ENCODE measurements at regions not wholly inside any gene's neighbourhood (a gene's known extent, or its start where the extent isn't known, plus 50 kb on each side); places are given as distances from the start of the nearest gene placed in this dataset.

DNA sequence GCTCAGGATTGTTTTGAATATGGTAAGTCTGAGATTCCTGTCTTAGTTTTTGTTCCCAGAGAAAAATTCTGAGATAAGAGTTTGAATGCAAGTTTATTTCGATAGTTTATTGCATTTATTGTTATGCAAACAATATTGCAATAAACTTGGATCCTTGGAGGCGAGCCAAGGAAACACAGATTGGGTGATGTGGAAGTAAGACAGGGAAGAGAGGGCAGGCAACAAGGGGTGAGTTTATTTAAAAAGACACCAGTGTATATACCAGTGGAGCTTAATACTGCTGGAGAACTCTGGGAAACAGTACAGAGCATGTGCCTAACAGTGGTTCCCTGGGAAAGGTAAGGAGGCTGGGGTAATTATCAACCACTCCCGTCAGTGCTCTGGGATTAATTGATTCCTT lies 87.5 kb upstream of the NEDD4L start:
- Histone ChIP-seq H3K4me3 (ENCODE audit: insufficient read depth, low read depth, low read length) (no peak overlapping the region), H3K4me1 (ENCODE audit: control insufficient read depth, insufficient read depth, low read length) (no peaks in the 10 kb centered on the region), H2BK15ac (ENCODE audit: low read depth, low read length) (no peak overlapping the region), H2AFZ (replicated peaks; ENCODE audit: low read length, poor library complexity) (no peak overlapping the region), H4K91ac (ENCODE audit: insufficient read depth, low read depth, low read length) (no peak overlapping the region), H3K9me1 (ENCODE audit: insufficient read depth, low read length) (no peaks in the 10 kb centered on the region; the same call in 1 of the 2 replicates), H3K23ac (ENCODE audit: low read depth, low read length) (no peak overlapping the region), H2BK5ac (ENCODE audit: low read depth, low read length, poor library complexity, severe bottlenecking) (no peak overlapping the region), H3K27me3 (ENCODE audit: control insufficient read depth, insufficient read depth, low read length) (peaks cover 17% of the 10 kb centered on the region), H2AK9ac (replicated peaks; ENCODE audit: low read depth, low read length, poor library complexity) (no peak overlapping the region), H3K79me1 (ENCODE audit: low read depth in 1 of 2, low read length in 2 of 2) (no peaks in the 10 kb centered on the region), H3K14ac (replicated peaks; ENCODE audit: low read depth, low read length) (no peak overlapping the region), H4K8ac (ENCODE audit: low read depth in 2 of 2, low read length in 2 of 2) (no peak overlapping the region), H3K27ac (ENCODE audit: insufficient read depth, low read length) (no peak overlapping the region), H3K4me2 (ENCODE audit: low read depth, low read length) (no peak overlapping the region), H3K36me3 (ENCODE audit: control insufficient read depth, insufficient read depth, low read length) (no peaks in the 10 kb centered on the region), H3K9me3 (ENCODE audit: control insufficient read depth, insufficient read depth, low read length) (no peaks in the 10 kb centered on the region), H4K5ac (ENCODE audit: low read depth, low read length) (no peak overlapping the region), H2AK5ac (ENCODE audit: low read depth, low read length) (no peak overlapping the region), H3K9ac (ENCODE audit: low read depth, low read length) (no peak overlapping the region), H2BK120ac (ENCODE audit: low read depth, low read length) (no peak overlapping the region), H2BK20ac (ENCODE audit: low read depth, low read length) (no peak overlapping the region), H3K18ac (ENCODE audit: low read depth, low read length) (no peak overlapping the region), H4K20me1 (ENCODE audit: insufficient read depth, low read length) (no peaks in the 10 kb centered on the region), H3K4ac (ENCODE audit: low read depth, low read length) (no peak overlapping the region), H3K56ac (ENCODE audit: extremely low read depth, insufficient read depth, low read length) (no peak overlapping the region)
- DNase-seq, result no peak
- ATAC-seq (ENCODE audit: low read depth), result peak; percentile 35; the same call in 1 of the 2 replicates
- no TSS peak for BruUV-seq (replicated peaks)
- TF ChIP-seq POLR2A (IDR thresholded peaks at IDR 0.05; ENCODE audit: low read depth, low read length) (no peak), NFE2L2 (IDR thresholded peaks at IDR 0.05; ENCODE audit: low read depth, low read length) (no peak), MAFK (IDR thresholded peaks at IDR 0.05; ENCODE audit: low read depth, low read length) (no peak), RFX5 (IDR thresholded peaks at IDR 0.05; ENCODE audit: low read depth, low read length) (no peak), FOS (IDR thresholded peaks at IDR 0.05; ENCODE audit: low read depth, low read length) (no peak), CEBPB (IDR thresholded peaks at IDR 0.05; ENCODE audit: low read depth, low read length) (no peak)
- ChIA-PET CTCF (no interaction called here), POLR2A (ENCODE audit: unreplicated experiment) (no interaction called here)
- intact Hi-C loops (cut with micrococcal nuclease), result no loop called here
- 80% methylated on average over 1 of the region's 3 CpGs; no CpG with 5 or more reads in 1 of the 2 experiments for WGBS, 2 experiments (ENCODE audit: extremely low coverage in 2 of 2, insufficient read length in 1 of 2)
- in situ Hi-C loops (cut with MboI; ENCODE audit: low sequenced_read_pairs), result no loop called here
- dilution Hi-C loops (cut with HindIII; ENCODE audit: low sequenced_read_pairs, unreplicated experiment), result no loop called here

Measured in IMR-90 (cell line).